H7 (cell line): ENCODE measurements at regions not wholly inside any gene's neighbourhood (a gene's known extent, or its start where the extent isn't known, plus 50 kb on each side); places are given as distances from the start of the nearest gene placed in this dataset.

Source experiments
- DNase-seq: peaks from one replicate; pipeline ENCODE4 v3.0.0; 2012
- H3K27me3 ChIP-seq: 2 replicates; pipeline ENCODE4 v1.6.0; 2011; ENCODE audit warnings: mild to moderate bottlenecking, low read length; ENCODE audit not compliant: control insufficient read depth, insufficient read depth
- H3K36me3 ChIP-seq: replicated peaks from 2 replicates; pipeline ENCODE4 v1.5.1; 2011; ENCODE audit warnings: low read length; ENCODE audit not compliant: control insufficient read depth, insufficient read depth
- H3K4me3 ChIP-seq: 2 replicates; pipeline ENCODE4 v1.5.1; 2011; ENCODE audit warnings: low read depth, mild to moderate bottlenecking, control low read depth, low read length, moderate library complexity; ENCODE audit not compliant: insufficient read depth

DNA sequence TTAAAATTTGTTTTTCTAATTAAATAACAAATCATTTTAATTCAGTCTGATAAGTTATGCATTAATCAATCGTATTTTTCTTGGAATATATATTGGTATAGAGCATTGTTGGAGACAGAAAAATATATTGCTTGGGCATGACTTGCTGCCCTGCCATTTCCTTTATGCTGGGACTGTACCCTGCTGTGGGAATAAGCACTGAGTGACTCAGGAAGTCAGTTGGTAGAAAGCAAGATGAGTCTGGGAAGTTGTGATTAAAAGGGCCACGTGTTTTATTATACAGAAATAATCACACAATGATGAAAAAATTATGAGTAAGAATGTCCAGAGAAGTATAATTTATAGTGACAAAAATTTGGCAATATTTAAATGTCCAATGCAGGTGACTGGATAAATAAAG lies 139.5 kb downstream of the KIF18A start:
- DNase-seq = no peak
- Histone ChIP-seq H3K36me3 (no peaks in the 10 kb centered on the region), H3K4me3 (no peak overlapping the region), H3K27me3 (no peaks in the 10 kb centered on the region)

DNA sequence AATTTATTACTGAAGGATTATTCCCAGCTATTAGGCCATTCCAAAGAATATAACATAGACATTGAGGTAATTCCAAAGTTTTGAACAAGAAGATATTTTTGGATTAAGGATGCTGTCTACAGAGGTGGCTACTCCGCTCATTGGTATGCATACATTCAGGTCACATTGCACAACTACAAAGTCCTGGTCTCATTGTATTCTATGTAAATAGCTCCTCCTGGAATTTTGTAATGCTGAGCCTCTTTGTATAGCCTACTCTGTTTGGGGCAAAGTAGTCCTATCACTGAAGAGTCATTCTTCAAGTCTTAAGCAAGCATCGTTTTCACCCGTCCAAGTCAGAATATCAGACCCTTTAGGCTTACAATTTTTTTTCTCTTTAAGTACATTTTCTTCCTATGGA lies 142.4 kb downstream of the KIF18A start:
- no peaks in the 10 kb centered on the region for H3K36me3 ChIP-seq

DNA sequence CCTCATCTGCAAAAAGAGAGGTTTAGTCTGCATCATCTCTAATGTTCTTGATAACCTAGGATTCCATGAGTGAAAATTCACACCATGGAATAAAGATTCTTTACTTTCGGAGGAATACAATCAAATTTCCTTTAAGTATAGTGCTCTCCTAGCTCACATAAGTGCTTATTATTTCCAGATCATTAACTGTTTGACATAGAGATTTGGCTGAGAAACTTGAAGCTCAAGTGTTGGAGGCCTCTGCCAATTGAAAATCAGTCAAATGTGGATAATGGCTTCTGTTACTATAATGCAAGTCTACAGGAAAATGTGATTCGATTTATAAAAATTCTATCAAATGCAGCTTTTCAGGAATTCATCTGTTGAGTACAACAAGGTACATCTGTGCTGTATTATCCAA lies 144.6 kb downstream of the KIF18A start:
- H3K4me3 ChIP-seq = no peak overlapping the region
- no peaks in the 10 kb centered on the region for H3K27me3 ChIP-seq
- DNase-seq = no peak
- no peaks in the 10 kb centered on the region for H3K36me3 ChIP-seq

More for the DNA sequence above, 142.4 kb downstream of the KIF18A start:
- no peak for DNase-seq
- H3K4me3 ChIP-seq = no peak overlapping the region
- H3K27me3 ChIP-seq = no peaks in the 10 kb centered on the region

DNA sequence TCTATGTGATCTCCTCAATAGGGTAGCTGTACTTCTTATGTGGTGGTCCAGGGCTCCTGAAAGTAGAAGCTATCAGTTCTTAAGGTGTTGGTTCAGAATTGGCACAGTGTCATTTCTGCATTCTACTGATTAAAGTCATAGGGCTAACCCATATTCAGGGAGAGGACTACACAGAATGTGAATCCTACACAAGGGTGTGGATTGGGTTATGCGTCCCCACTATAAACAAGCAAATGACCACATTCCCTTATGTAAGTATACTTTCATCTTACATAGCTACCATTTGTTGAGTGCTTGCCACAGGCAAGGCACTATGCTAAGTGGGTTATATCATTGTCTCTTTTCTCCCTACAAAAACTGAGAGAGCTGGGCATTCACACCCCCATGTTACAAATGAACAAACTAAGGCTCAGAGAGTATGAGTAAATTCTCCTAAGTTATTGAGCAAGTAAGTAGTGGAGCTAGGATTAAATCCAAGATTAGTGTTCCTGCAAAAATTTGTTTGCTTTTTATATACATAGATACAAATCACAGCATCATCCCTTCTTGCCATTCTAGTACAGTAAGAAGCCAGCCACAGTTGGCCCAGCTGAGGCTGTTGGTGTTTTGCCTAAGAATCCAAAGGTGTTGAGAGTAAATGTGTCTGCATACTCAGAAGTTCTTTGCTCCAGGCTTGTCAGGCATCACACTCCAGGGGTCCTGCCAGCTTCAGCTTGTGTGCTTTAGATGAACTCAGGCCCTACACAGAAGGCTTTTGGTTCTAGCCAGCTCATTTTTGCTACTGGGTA lies 157.8 kb downstream of the KIF18A start:
- no peak overlapping the region for H3K4me3 ChIP-seq
- DNase-seq = no peak
- H3K36me3 ChIP-seq = no peaks in the 10 kb centered on the region
- H3K27me3 ChIP-seq = no peaks in the 10 kb centered on the region

DNA sequence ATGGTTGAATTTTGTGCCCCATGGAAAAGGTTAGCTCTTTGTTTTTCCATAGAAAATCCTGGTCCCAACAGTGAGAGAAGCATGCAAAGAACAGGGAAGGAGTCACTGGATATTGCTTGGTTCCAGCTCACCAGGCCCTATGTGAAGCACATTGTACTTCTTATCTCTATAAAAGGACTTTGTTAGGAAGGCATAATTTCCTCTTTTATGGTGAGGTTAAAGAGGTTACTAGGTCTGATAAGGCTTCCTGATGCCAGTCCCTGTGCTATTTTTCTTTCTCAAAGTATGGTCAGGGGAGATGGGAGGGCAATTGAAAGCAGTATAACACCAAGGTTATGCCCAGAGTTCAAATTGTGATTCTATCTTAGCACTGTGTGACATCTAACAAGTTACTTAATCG lies 162.6 kb downstream of the KIF18A start:
- no peaks in the 10 kb centered on the region for H3K36me3 ChIP-seq
- H3K4me3 ChIP-seq = no peak overlapping the region
- H3K27me3 ChIP-seq = no peaks in the 10 kb centered on the region
- no peak for DNase-seq

DNA sequence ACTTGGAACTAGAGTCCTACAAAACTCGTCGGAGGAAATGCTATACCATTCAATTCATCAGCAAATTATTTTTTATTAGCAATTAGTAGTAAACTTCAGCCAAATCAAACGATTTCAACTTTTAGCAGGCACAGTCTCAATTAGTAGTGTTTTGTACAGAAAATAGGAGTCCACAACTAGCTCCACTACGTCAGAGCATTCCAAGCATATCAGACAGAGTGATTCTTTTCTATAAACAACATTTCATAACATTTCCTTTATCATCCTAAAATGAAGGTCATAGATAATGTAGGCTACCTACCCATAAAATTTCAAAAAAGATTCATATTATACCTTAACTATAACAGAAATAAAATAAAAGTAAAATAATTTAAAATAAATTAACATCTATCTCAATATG lies 169.9 kb downstream of the KIF18A start:
- Histone ChIP-seq H3K27me3 (no peaks in the 10 kb centered on the region), H3K4me3 (no peak overlapping the region), H3K36me3 (no peaks in the 10 kb centered on the region)
- DNase-seq = no peak

DNA sequence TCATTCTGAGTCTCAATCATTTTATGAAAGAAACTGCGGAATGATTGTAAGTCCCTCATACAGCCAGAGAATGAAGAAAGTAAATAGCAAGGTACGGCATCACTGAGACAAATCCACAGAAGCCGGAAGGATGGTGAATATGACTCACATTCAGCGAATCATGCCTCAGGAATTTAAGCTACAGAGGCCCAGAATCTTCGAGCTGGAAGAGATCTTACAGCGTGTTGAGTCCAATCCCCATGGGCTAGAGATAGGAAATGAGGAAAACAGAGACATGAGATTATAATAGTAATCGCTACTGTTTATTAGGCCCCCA lies 173.2 kb downstream of the KIF18A start:
- H3K36me3 ChIP-seq = no peaks in the 10 kb centered on the region
- no peaks in the 10 kb centered on the region for H3K27me3 ChIP-seq
- no peak overlapping the region for H3K4me3 ChIP-seq
- DNase-seq = no peak

DNA sequence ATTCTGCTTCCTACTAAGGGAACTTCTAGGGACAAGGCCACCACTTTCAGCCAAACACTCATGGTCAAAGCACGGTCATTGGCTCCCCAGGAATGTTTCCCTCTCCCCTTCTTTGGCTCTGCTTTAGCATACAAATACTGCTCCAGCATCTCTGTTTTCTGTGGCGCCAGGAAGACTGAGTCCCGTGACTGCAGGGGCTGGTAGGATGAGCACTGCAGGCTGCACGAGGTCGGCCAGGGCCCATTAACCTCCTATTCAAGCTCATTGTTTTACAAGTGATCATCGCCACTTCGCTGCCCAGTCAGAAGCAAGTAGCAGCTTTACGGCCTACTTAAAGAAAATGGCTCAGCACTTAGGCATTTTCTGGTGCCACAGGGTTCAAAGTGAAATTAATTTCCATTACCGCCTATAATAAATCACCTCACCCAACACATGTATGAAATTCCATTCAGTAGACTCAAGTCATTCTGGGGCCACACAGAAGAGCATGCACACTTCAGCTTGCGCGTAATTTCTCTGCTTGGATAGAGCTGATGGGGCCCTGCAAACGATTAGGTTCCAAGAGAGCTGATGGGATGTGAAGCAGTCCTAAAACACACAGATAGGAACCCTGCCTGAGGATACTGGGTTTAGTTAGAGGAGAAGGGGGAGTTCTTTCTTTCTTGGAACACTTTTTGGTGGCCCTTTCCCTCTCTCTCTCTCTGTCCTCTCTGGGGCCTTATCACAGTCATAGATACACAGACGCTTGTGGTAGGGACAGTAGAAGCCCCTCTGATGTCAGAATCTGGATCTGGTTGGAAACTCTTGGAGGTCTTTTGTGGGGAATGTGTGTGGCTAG lies 173.7 kb downstream of the KIF18A start:
- peak; percentile 20 for DNase-seq
- Histone ChIP-seq H3K36me3 (no peaks in the 10 kb centered on the region), H3K4me3 (no peak overlapping the region), H3K27me3 (no peaks in the 10 kb centered on the region)

DNA sequence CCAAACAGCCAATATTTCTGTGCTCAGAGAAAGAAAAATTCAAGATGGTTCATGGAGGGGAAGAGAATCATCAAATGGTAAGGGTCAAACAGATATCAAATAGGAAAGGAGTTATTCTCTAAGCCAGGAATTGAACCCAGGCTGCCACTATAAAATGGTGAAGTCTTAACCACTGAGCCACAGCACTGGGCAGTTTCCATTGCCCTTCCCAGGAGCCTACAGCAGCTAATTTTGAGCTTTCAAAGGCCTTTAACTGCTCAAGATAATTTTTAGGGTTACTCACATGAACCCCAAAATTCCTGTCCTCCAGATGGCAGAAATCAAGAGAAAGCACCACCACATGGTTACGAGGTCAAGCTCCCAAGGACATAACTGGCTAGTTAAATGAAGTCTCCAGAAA lies 176.2 kb downstream of the KIF18A start:
- Histone ChIP-seq H3K4me3 (no peak overlapping the region), H3K27me3 (no peaks in the 10 kb centered on the region), H3K36me3 (no peaks in the 10 kb centered on the region)
- DNase-seq = no peak

DNA sequence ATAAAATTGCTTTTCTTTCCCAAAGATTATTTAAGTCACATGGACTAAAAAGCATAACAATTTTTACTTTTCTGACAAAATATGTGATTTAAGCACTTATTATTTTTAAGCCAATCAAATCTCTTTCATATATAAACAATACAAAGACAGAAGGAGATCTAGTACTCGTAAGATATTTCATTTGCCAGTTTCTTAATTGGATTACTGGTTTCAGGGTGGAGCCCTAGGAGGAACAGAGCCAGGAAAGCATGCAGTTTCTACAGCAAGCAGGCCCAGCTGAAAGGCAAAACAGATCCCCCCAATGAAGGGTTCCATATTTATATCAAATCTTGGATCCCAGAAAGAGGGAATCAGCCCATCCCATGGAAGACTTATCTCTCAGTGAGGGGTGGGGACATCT lies 177.0 kb downstream of the KIF18A start:
- Histone ChIP-seq H3K36me3 (no peaks in the 10 kb centered on the region), H3K4me3 (no peak overlapping the region)
- no peak for DNase-seq

DNA sequence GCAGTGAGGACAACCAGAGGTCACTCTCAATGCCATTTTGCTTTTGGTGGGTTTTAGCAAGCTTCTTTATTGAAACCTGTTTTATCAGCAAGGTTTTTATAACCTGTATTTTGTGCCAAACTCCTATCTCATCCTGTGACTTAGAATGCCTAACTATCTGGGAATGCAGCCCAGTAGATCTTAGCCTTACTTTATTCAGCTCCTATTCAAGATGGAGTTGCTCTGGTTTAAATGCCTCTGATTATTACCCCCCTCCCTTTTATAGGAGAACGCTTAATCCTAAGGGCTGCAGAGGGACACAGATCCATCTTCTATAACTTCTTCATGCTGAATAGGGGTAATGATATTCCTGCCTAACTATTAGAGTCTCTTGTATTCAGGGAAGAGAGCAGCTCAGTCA lies 179.1 kb downstream of the KIF18A start:
- no peaks in the 10 kb centered on the region for H3K27me3 ChIP-seq
- no peaks in the 10 kb centered on the region for H3K36me3 ChIP-seq
- no peak overlapping the region for H3K4me3 ChIP-seq
- no peak for DNase-seq

More for the DNA sequence above, 177.0 kb downstream of the KIF18A start:
- H3K27me3 ChIP-seq = no peaks in the 10 kb centered on the region

DNA sequence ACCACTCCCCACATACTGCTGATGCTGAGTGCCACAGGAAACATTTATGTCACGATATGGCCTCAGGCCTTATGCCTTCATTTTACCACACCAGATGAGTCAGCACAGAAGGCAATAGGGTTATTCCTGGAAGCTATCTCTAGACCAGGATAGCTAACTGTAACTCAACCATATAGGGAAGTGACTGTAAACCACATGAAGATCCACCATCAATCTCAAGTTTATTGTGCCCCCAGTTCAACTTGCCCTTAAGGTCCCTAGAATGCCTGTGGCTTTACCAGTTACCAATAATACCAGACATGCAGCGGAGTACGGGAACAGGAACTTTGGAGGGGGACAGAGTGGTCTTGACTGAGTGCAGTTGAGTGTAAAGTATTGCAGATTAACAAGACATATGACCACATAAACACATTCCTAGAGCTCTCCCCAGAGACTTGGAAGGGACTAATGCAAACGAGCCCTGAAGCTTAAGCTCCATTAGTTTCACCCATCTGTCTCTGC lies 180.9 kb downstream of the KIF18A start:
- Histone ChIP-seq H3K27me3 (no peaks in the 10 kb centered on the region), H3K36me3 (no peaks in the 10 kb centered on the region), H3K4me3 (no peak overlapping the region)
- DNase-seq = no peak

DNA sequence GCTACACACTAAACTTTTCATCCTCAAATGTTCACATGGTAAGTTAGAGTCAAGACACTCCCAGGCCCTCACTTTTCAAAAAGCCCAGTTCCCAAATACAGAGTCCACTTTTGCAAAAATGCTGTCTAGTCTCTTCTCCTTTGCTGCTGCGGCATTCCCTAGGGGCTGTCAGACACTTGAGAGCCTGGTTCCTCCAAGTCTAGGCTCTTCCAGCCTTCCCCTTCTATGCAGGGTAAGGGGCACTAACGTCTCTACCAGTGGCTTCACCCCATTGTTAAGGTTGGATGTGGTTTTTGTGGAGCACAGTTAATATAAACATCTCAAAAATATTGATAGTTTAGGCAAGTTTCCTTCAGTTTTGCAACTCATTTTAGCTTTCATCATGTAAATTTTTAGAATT lies 181.5 kb downstream of the KIF18A start:
- H3K4me3 ChIP-seq = no peak overlapping the region
- H3K36me3 ChIP-seq = no peaks in the 10 kb centered on the region
- DNase-seq = no peak
- H3K27me3 ChIP-seq = no peaks in the 10 kb centered on the region

DNA sequence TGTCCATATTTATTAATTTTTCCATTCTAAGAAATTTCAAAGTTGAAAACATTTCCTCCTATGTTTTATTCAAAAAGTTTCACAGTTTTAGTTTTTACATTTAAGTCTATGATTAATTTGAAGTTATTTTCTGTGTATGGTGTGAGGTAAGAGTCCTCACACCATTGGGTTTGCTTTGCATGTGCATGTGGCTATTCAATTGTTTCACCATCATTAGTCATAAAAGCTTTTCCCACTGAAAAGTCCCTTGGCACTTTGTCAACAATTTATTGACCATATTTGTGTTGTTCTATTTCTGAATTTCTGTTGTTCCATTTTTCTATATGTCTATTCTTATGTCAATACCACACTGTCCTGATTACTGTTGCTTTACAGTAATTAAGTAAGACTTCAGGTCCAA lies 186.5 kb downstream of the KIF18A start:
- Histone ChIP-seq H3K36me3 (no peaks in the 10 kb centered on the region), H3K27me3 (no peaks in the 10 kb centered on the region), H3K4me3 (no peak overlapping the region)
- DNase-seq = no peak

DNA sequence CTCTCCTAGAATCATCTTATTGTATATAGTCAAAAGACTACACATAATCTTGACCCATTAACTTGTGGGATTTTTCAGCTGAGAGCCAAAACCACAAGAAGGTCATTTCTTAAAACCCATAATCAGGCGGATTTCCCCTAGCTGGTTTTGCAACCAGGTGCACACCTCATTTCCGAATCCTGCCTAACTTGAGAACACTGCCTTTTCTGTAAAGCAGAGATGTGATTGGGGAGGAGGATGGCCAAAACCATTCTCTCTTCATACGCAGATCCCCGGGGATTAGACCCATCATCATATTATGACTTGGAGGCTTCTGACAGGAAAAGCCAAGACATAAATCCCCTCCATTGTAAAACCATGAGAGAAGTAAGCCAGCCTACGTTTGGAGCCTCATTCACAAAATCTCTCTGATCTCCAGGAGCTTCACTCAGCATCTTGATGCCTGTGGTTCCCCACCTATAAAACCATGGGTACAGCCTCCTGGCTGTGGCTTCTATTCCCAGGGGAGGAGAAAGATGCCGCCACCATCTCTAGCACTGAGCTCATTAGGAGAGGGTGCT lies 191.3 kb downstream of the KIF18A start:
- Histone ChIP-seq H3K36me3 (no peaks in the 10 kb centered on the region), H3K4me3 (no peak overlapping the region), H3K27me3 (no peaks in the 10 kb centered on the region)
- DNase-seq = no peak
